Neutrophil (primary cell): ENCODE measurements at regions not wholly inside any gene's neighbourhood (a gene's known extent, or its start where the extent isn't known, plus 50 kb on each side); places are given as distances from the start of the nearest gene placed in this dataset.

Source experiments
- H3K27ac ChIP-seq: fragments of 200-600 bp; sonication (generic); 2 replicates; pipeline ENCODE4 v1.5.1; 2016; ENCODE audit warnings: mild to moderate bottlenecking, moderate library complexity
- H3K27me3 ChIP-seq: fragments of 200-600 bp; sonication (generic); 2 replicates; pipeline ENCODE4 v1.6.0; 2016; ENCODE audit warnings: mild to moderate bottlenecking
- H3K36me3 ChIP-seq: fragments of 200-600 bp; sonication (generic); 2 replicates; pipeline ENCODE4 v1.5.1; 2017
- H3K4me1 ChIP-seq, 2 experiments: fragments of 200-600 bp in 1 of 2; sonication (generic) in 1 of 2; 1 replicate in 1 of 2; 2 replicates in 1 of 2; pipeline versions ENCODE4 v1.5.1 to v1.6.1; 2013 to 2016; ENCODE audit warnings: low read depth in 1 of 2, low read length in 1 of 2, mild to moderate bottlenecking in 1 of 2, moderate library complexity in 1 of 2; ENCODE audit not compliant: control insufficient read depth in 1 of 2, insufficient read depth in 1 of 2
- H3K4me3 ChIP-seq, 2 experiments: fragments of 200-600 bp in 1 of 2; sonication (generic) in 1 of 2; 1 replicate in 1 of 2; 2 replicates in 1 of 2; pipeline ENCODE4 v1.5.1; 2013 to 2016; ENCODE audit warnings: low read depth in 1 of 2, low read length in 1 of 2, mild to moderate bottlenecking in 1 of 2, moderate library complexity in 1 of 2
- H3K9me3 ChIP-seq: fragments of 200-600 bp; sonication (generic); 2 replicates; pipeline ENCODE4 v1.5.1; 2016
- CTCF ChIP-seq: fragments of 200-600 bp; sonication (generic); IDR thresholded peaks from 2 replicates; pipeline ENCODE4 v1.5.1; 2016; ENCODE audit warnings: antibody characterized with exemption

GRCh38 chr11:116602637-116602942 is 170.2 kb downstream of the BUD13 start:
- no peaks in the 10 kb centered on the region for H3K27me3 ChIP-seq
- H3K4me1 ChIP-seq, result no peaks in the 10 kb centered on the region
- H3K9me3 ChIP-seq, result no peaks in the 10 kb centered on the region
- no peak for TF ChIP-seq CTCF
- H3K27ac ChIP-seq, result no peak overlapping the region
- H3K36me3 ChIP-seq, result no peaks in the 10 kb centered on the region
- no peak overlapping the region for H3K4me3 ChIP-seq

DNA sequence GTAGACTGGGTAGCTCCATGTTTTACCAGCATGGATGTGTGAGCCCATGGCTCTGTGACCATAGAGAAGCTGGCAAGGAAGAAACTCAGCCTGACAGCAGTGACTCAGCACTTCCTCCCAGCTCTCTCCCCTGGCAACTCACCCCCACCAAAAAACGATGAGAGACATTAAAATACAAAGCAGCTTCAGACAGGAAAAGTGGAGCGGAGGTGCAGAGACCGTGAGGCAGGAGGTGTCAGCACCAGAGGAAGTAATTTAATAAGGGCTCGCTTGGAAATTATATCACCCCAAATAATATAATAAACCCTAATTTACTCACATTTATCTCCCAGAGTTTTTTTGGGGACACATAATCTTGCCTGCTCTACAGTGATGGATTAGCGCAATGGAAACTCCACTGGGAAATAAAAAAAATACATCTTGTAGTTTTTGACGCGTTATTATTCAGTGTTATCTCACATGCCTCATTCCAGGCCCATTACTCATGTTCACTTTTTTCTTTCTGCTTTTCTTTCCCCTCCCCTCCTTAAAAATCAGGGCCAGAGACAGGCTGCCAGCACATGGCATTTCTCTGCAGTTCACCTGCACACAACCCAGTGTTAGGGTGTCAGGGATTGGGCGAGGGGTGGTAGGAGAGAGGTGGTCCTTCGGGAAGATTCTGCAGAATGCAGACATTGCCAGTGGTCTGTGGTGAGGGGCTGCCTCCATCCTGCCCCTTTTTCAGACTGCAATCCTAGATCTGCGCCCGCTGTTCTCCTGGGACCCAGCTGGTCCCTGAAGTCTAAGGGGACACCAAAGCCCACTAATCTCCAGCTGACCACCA is 170.8 kb downstream of the BUD13 start:
- no peaks in the 10 kb centered on the region for H3K4me1 ChIP-seq

DNA sequence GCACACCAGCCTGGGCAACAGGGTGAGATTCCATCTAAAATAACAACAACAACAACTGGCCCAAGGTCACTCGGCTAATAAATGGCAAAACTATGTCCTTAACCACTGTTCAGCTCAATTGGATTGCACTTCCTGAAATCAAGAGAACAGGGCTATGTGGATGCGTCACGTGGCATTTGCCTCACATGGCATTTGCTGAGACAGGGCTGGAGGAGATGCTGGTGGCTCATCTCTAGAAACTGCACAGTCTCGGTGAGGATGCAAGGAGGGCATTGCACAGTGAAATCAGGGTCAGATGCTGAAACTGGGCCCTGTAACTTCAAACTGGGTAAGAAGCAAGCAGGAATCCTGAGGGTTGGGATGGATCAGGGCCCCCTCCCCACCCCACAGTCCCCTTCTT is 171.9 kb downstream of the BUD13 start:
- no peak for TF ChIP-seq CTCF
- Histone ChIP-seq H3K4me3 (no peak overlapping the region), H3K27ac (no peak overlapping the region), H3K36me3 (no peaks in the 10 kb centered on the region), H3K9me3 (no peaks in the 10 kb centered on the region), H3K27me3 (no peaks in the 10 kb centered on the region), H3K4me1 (no peaks in the 10 kb centered on the region)

More for the DNA sequence above, 170.8 kb downstream of the BUD13 start:
- H3K27me3 ChIP-seq, result no peaks in the 10 kb centered on the region
- no peak overlapping the region for H3K27ac ChIP-seq
- H3K9me3 ChIP-seq, result no peaks in the 10 kb centered on the region
- no peak overlapping the region for H3K4me3 ChIP-seq
- no peak for TF ChIP-seq CTCF
- H3K36me3 ChIP-seq, result no peaks in the 10 kb centered on the region

DNA sequence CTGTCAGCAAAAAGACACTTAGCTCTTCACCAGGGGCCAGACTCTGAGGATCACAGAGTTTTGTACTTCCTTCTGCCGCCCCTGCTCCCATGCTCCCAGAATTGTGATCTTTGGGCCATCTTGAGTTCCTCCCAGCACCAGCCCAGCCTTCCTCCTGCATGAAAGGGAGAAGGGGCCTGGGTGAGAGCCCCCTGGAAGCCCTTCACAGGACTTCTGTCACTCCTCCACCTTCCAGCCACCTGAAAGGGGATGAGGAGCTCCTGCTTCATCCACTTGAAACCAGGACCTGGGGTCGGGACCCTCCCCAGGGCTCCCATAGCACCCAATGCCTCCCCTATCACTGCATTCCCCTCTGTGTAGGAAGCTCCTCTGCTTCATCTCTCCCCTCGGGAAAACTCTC is 174.2 kb downstream of the BUD13 start:
- Histone ChIP-seq H3K27ac (no peak overlapping the region), H3K4me1 (no peaks in the 10 kb centered on the region), H3K36me3 (no peaks in the 10 kb centered on the region), H3K4me3 (no peak overlapping the region), H3K27me3 (no peaks in the 10 kb centered on the region), H3K9me3 (no peaks in the 10 kb centered on the region)
- TF ChIP-seq CTCF, result no peak

GRCh38 chr11:116598036-116598435 is 174.8 kb downstream of the BUD13 start:
- no peak for TF ChIP-seq CTCF
- no peak overlapping the region for H3K27ac ChIP-seq
- H3K27me3 ChIP-seq, result no peaks in the 10 kb centered on the region

More at GRCh38 chr11:116598036-116598435, 174.8 kb downstream of the BUD13 start:
- no peaks in the 10 kb centered on the region for H3K36me3 ChIP-seq
- no peak overlapping the region for H3K4me3 ChIP-seq
- no peaks in the 10 kb centered on the region for H3K9me3 ChIP-seq
- H3K4me1 ChIP-seq, result no peaks in the 10 kb centered on the region
